GM12878 (cell line): ENCODE measurements at regions not wholly inside any gene's neighbourhood (a gene's known extent, or its start where the extent isn't known, plus 50 kb on each side); places are given as distances from the start of the nearest gene placed in this dataset.

Experiments
- ATAC-seq: fragments of 200-7000 bp; cut with Tn5 transposase; 3 replicates; pipeline ENCODE4 v1.9.1; 2020; ENCODE audit warnings: mild to moderate bottlenecking, moderate library complexity
- BruUV-seq: library from RNA; stranded (reverse); fragments of 400-500 nt; replicated peaks from 2 replicates; lab custom pipeline; 2021; lab: Mats Ljungman, UMichigan
- CTCF ChIA-PET: fragments of 300-600 bp; sonication (Branson Sonifier 250); formaldehyde crosslinking; extraction: SDS; loops from one replicate; lab custom pipeline; 2021; ENCODE audit warnings: inconsistent platforms; lab: Yijun Ruan, JAX
- POLR2A ChIA-PET: fragments of 350-600 bp; formaldehyde crosslinking; extraction: SDS; loops from one replicate; lab custom pipeline; 2021; ENCODE audit warnings: inconsistent platforms; lab: Charles Lee
- RAD21 ChIA-PET: fragments of 300-600 bp; sonication (Branson Sonifier 250); formaldehyde crosslinking; loops from one replicate; lab custom pipeline; 2023; ENCODE audit warnings: antibody characterized with exemption; ENCODE audit not compliant: unreplicated experiment; lab: Charles Lee
- SMC1A ChIA-PET: fragments of 300-600 bp; sonication (Branson Sonifier 250); formaldehyde crosslinking; loops from one replicate; lab custom pipeline; 2023; ENCODE audit not compliant: unreplicated experiment, uncharacterized antibody; lab: Charles Lee
- DNase-seq: peaks from one replicate; pipeline ENCODE4 v3.0.0-alpha.2; 2011; ENCODE audit warnings: low read depth, low spot score
- FAIRE-seq: peaks from 3 replicates; lab custom pipeline; 2011; peaks lifted over from hg19 to GRCh38; lab: Jason Lieb, UNC
- H2AFZ ChIP-seq: 2 replicates; pipeline ENCODE4 v1.6.0; 2011; ENCODE audit warnings: low read depth, low read length, control low read depth; ENCODE audit not compliant: control insufficient read depth
- H3K27ac ChIP-seq: 2 replicates; pipeline ENCODE4 v1.5.1; 2011; ENCODE audit warnings: control low read depth; ENCODE audit not compliant: control insufficient read depth, insufficient read depth
- H3K27me3 ChIP-seq, 2 experiments: replicated peaks in 1 of 2; 2 replicates each; pipeline versions ENCODE4 v1.6.0 to v1.6.1; 2011; ENCODE audit warnings: low read length in 1 of 2; ENCODE audit not compliant: control insufficient read depth in 2 of 2, insufficient read depth in 2 of 2
- H3K36me3 ChIP-seq, 2 experiments: 2 replicates each; pipeline ENCODE4 v1.5.1; 2011; ENCODE audit warnings: low read length in 1 of 2; ENCODE audit not compliant: control insufficient read depth in 2 of 2, insufficient read depth in 2 of 2
- H3K4me1 ChIP-seq: 2 replicates; pipeline ENCODE4 v1.6.1; 2011; ENCODE audit warnings: mild to moderate bottlenecking, low read length, moderate library complexity, mixed read lengths; ENCODE audit not compliant: control insufficient read depth, insufficient read depth
- H3K4me2 ChIP-seq: 2 replicates; pipeline ENCODE4 v1.6.0; 2011; ENCODE audit warnings: control low read depth; ENCODE audit not compliant: control insufficient read depth, insufficient read depth
- H3K4me3 ChIP-seq: fragments of 200-600 bp; sonication (generic); 2 replicates; pipeline ENCODE4 v1.5.1; 2016
- H3K79me2 ChIP-seq: 2 replicates; pipeline ENCODE4 v1.6.0; 2011; ENCODE audit warnings: low read length; ENCODE audit not compliant: control insufficient read depth, insufficient read depth
- H3K9ac ChIP-seq: 2 replicates; pipeline ENCODE4 v1.8.0; 2011; ENCODE audit warnings: low read length, control low read depth, mixed read lengths; ENCODE audit not compliant: control insufficient read depth, insufficient read depth
- H3K9me3 ChIP-seq: replicated peaks from 3 replicates; pipeline ENCODE4 v1.5.1; 2011; ENCODE audit warnings: mild to moderate bottlenecking, low read length; ENCODE audit not compliant: control insufficient read depth, insufficient read depth
- H4K20me1 ChIP-seq: 2 replicates; pipeline ENCODE4 v1.6.0; 2011; ENCODE audit not compliant: control insufficient read depth, insufficient read depth
- CREM ChIP-seq: IDR thresholded peaks from 2 replicates; pipeline ENCODE4 v1.6.1; 2014; ENCODE audit warnings: antibody characterized with exemption, low read depth
- ETV6 ChIP-seq, 2 experiments: fragments of 450-650 bp in 1 of 2; IDR thresholded peaks in 1 of 2; conservative IDR thresholded peaks in 1 of 2; 2 replicates each; pipeline ENCODE4 v1.6.1; 2014; ENCODE audit warnings: antibody characterized with exemption in 1 of 2, borderline replicate concordance in 1 of 2, low read depth in 1 of 2, mild to moderate bottlenecking in 1 of 2, moderate library complexity in 1 of 2
- JUNB ChIP-seq: IDR thresholded peaks from 2 replicates; pipeline ENCODE4 v1.6.1; 2016; ENCODE audit warnings: antibody characterized with exemption, mild to moderate bottlenecking
- MTA3 ChIP-seq: IDR thresholded peaks from 2 replicates; pipeline ENCODE4 v1.6.1; 2012; ENCODE audit warnings: low read length, inconsistent platforms, borderline replicate concordance
- MXI1 ChIP-seq: fragments of 150-350 bp; IDR thresholded peaks from 2 replicates; pipeline ENCODE4 v1.6.1; 2011; ENCODE audit warnings: low read depth, mild to moderate bottlenecking, inconsistent platforms, low read length, improper control_type of control experiment
- NFIC ChIP-seq: IDR thresholded peaks from 2 replicates; pipeline ENCODE4 v1.6.1; 2012; ENCODE audit warnings: low read depth, mild to moderate bottlenecking, inconsistent platforms, low read length, moderate library complexity
- NFYB ChIP-seq: IDR thresholded peaks from 2 replicates; pipeline ENCODE4 v1.6.1; 2011; ENCODE audit warnings: low read depth, mild to moderate bottlenecking, low read length, improper control_type of control experiment, moderate library complexity; ENCODE audit not compliant: insufficient read depth
- NR2F1 ChIP-seq: fragments of 450-650 bp; conservative IDR thresholded peaks from 2 replicates; pipeline ENCODE4 v1.6.1; 2017; ENCODE audit warnings: mild to moderate bottlenecking
- POLR2A ChIP-seq: IDR thresholded peaks from 2 replicates; pipeline ENCODE4 v1.6.1; 2011; ENCODE audit warnings: low read depth, mild to moderate bottlenecking, low read length
- RUNX3 ChIP-seq: IDR thresholded peaks from 2 replicates; pipeline ENCODE4 v1.6.1; 2012; ENCODE audit warnings: low read length, inconsistent platforms
- SRF ChIP-seq, 2 experiments: IDR thresholded peaks; 2 replicates each; pipeline ENCODE4 v1.6.1; 2011; ENCODE audit warnings: low read depth in 2 of 2, low read length in 2 of 2, mild to moderate bottlenecking in 1 of 2, moderate library complexity in 1 of 2
- TCF7 ChIP-seq: IDR thresholded peaks from 2 replicates; pipeline ENCODE4 v1.6.1; 2014; ENCODE audit warnings: antibody characterized with exemption, borderline replicate concordance
- YBX1 ChIP-seq: fragments of 450-650 bp; IDR thresholded peaks from 2 replicates; pipeline ENCODE4 v1.6.1; 2016; ENCODE audit warnings: antibody characterized with exemption
- ZNF384 ChIP-seq: IDR thresholded peaks from 2 replicates; pipeline ENCODE4 v1.6.1; 2012; ENCODE audit warnings: low read depth, mild to moderate bottlenecking, low read length, improper control_type of control experiment, borderline replicate concordance
- WGBS: methylation state at CpG from one replicate; pipeline ENCODE4 v1.1.6; 2016; ENCODE audit warnings: low lambda C conversion rate; ENCODE audit not compliant: insufficient replicate concordance, insufficient coverage; ENCODE audit errors: missing lambda C conversion rate; 5-methylcytosine and 5-hydroxymethylcytosine counted together
- in situ Hi-C: fragments of 300-500 bp; cut with MboI; formaldehyde crosslinking; loops from 9 replicates; pipeline ENCODE4 v1.14.3; 2018; ENCODE audit warnings: mixed read lengths
- intact Hi-C: fragments of 100-400 bp; cut with micrococcal nuclease; formaldehyde crosslinking; loops from one replicate; pipeline ENCODE4 v1.14.2; 2022; ENCODE audit not compliant: unreplicated experiment
- TF ChIP-seq, protein P1 (sequence below): fragments of 450-650 bp; IDR thresholded peaks from 2 replicates; pipeline ENCODE4 v1.6.1; 2017; ENCODE audit warnings: antibody characterized with exemption, mild to moderate bottlenecking, moderate library complexity

DNA sequence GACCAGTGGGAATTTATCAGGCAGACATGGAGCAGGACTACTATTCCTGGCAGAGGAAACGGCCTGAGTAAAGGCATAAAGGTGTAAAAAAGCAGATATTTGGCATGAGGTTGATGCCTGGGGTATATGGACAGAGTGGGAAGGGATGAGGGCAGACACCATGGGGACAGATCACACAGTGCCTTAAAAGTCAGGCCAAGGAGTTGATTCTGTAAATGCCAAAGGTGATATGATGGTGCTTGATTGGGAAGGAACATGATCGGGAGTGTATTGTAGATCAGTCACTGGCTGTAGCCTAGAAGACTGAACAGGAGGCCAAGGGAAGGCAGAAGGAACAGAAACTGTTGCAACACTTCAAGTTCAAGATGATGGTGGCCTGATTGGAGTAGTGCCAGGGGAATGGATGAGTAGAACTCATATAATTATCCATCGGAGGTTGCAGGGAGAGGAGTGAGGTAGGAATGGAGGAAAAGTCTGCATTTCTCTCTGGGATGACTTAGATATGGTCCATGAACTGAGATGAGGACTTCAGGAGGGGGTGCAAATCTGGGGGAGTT, 594.3 kb upstream of the KLF4 start:
- Histone ChIP-seq H3K4me3 (no peak overlapping the region), H3K9me3 (no peaks in the 10 kb centered on the region), H3K36me3 (no peaks in the 10 kb centered on the region), H4K20me1 (no peaks in the 10 kb centered on the region), H2AFZ (no peak overlapping the region), H3K27me3 (no peaks in the 10 kb centered on the region), H3K4me2 (no peak overlapping the region), H3K9ac (no peak overlapping the region), H3K27ac (no peak overlapping the region), H3K4me1 (no peaks in the 10 kb centered on the region), H3K79me2 (no peaks in the 10 kb centered on the region)
- SMC1A ChIA-PET, result no interaction called here
- DNase-seq, result no peak
- in situ Hi-C loops, result no loop called here
- 7% methylated on average over 3 of the region's 3 CpGs for WGBS
- no peak for TF ChIP-seq NR2F1
- no peak for TF ChIP-seq TCF7
- TF ChIP-seq ZNF384, result no peak
- TF ChIP-seq MXI1, result no peak
- TF ChIP-seq CREM, result no peak
- no peak for TF ChIP-seq ETV6 (conservative IDR thresholded peaks at IDR 0.05 in 1 of 2, IDR thresholded peaks at IDR 0.05 in 1 of 2; ENCODE audit: borderline replicate concordance in 1 of 2, low read depth in 1 of 2)
- TF ChIP-seq NFIC, result no peak
- TF ChIP-seq, protein P1, sequence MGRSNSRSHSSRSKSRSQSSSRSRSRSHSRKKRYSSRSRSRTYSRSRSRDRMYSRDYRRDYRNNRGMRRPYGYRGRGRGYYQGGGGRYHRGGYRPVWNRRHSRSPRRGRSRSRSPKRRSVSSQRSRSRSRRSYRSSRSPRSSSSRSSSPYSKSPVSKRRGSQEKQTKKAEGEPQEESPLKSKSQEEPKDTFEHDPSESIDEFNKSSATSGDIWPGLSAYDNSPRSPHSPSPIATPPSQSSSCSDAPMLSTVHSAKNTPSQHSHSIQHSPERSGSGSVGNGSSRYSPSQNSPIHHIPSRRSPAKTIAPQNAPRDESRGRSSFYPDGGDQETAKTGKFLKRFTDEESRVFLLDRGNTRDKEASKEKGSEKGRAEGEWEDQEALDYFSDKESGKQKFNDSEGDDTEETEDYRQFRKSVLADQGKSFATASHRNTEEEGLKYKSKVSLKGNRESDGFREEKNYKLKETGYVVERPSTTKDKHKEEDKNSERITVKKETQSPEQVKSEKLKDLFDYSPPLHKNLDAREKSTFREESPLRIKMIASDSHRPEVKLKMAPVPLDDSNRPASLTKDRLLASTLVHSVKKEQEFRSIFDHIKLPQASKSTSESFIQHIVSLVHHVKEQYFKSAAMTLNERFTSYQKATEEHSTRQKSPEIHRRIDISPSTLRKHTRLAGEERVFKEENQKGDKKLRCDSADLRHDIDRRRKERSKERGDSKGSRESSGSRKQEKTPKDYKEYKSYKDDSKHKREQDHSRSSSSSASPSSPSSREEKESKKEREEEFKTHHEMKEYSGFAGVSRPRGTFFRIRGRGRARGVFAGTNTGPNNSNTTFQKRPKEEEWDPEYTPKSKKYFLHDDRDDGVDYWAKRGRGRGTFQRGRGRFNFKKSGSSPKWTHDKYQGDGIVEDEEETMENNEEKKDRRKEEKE, result no peak
- no peak for TF ChIP-seq POLR2A
- TF ChIP-seq YBX1, result no peak
- TF ChIP-seq SRF (IDR thresholded peaks at IDR 0.05; ENCODE audit: low read depth in 2 of 2, low read length in 2 of 2), result no peak
- TF ChIP-seq NFYB, result no peak
- no peak for TF ChIP-seq JUNB
- no peak for TF ChIP-seq RUNX3
- no peak for TF ChIP-seq MTA3
- FAIRE-seq, result no peak
- CTCF ChIA-PET, result no interaction called here
- BruUV-seq, result no TSS peak
- intact Hi-C loops, result no loop called here
- RAD21 ChIA-PET, result no interaction called here
- POLR2A ChIA-PET, result no interaction called here
- no peak for ATAC-seq
